LNCaP clone FGC (cell line): ENCODE measurements at regions not wholly inside any gene's neighbourhood (a gene's known extent, or its start where the extent isn't known, plus 50 kb on each side); places are given as distances from the start of the nearest gene placed in this dataset.

Experiments
- DNase-seq: peaks from one replicate; pipeline ENCODE4 v3.0.0-alpha.2; 2011; ENCODE audit warnings: low read depth
- H3K4me3 ChIP-seq: 2 replicates; pipeline ENCODE4 v1.5.1; 2011; ENCODE audit warnings: mild to moderate bottlenecking, low read depth, low read length, control low read depth
- CTCF ChIP-seq: IDR thresholded peaks from 2 replicates; pipeline ENCODE4 v1.5.1; 2012; ENCODE audit warnings: mild to moderate bottlenecking; ENCODE audit not compliant: control insufficient read depth, insufficient read depth; ENCODE audit errors: extremely low read depth

- H3K4me3 ChIP-seq: no peak overlapping the region
- DNase-seq: no peak
- no peak for TF ChIP-seq CTCF
Observed at GRCh38 chr9:535356-535755, 306.1 kb upstream of the DMRT1 start.

- TF ChIP-seq CTCF: no peak
- no peak overlapping the region for H3K4me3 ChIP-seq
- DNase-seq: no peak
Observed at GRCh38 chr9:536597-537511, 304.6 kb upstream of the DMRT1 start.

- no peak for DNase-seq
- no peak for TF ChIP-seq CTCF
- no peak overlapping the region for H3K4me3 ChIP-seq
Observed at GRCh38 chr9:543478-543877, 298.0 kb upstream of the DMRT1 start.

- no peak for TF ChIP-seq CTCF
- no peak overlapping the region for H3K4me3 ChIP-seq
- no peak for DNase-seq
Observed at GRCh38 chr9:545480-545879, 296.0 kb upstream of the DMRT1 start.

- no peak for DNase-seq
- TF ChIP-seq CTCF: no peak
- H3K4me3 ChIP-seq: no peak overlapping the region
Observed at GRCh38 chr9:546235-546634, 295.3 kb upstream of the DMRT1 start.

- no peak overlapping the region for H3K4me3 ChIP-seq
- DNase-seq: no peak
- TF ChIP-seq CTCF: peak; percentile 58
Observed at GRCh38 chr9:546797-547223, 294.7 kb upstream of the DMRT1 start.

- no peak overlapping the region for H3K4me3 ChIP-seq
Observed at GRCh38 chr9:547314-547713, 294.2 kb upstream of the DMRT1 start.

More at GRCh38 chr9:547314-547713, 294.2 kb upstream of the DMRT1 start:
- no peak for TF ChIP-seq CTCF
- no peak for DNase-seq
